VCaP (cell line): ENCODE measurements at regions not wholly inside any gene's neighbourhood (a gene's known extent, or its start where the extent isn't known, plus 50 kb on each side); places are given as distances from the start of the nearest gene placed in this dataset.

Source experiments
- H3K27ac ChIP-seq: fragments of 450-650 bp; 2 replicates; pipeline ENCODE4 v1.5.1; 2017
- CTCF ChIP-seq: fragments of 450-650 bp; conservative IDR thresholded peaks from 2 replicates; pipeline ENCODE4 v1.5.1; 2017; ENCODE audit warnings: mild to moderate bottlenecking, moderate library complexity

GRCh38 chr4:20046179-20046578 lies 205.5 kb upstream of the SLIT2 start:
- H3K27ac ChIP-seq, result no peak overlapping the region
- no peak for TF ChIP-seq CTCF

- no peak for TF ChIP-seq CTCF
- no peak overlapping the region for H3K27ac ChIP-seq
Measured at GRCh38 chr4:20044966-20045365, 206.7 kb upstream of the SLIT2 start.

DNA sequence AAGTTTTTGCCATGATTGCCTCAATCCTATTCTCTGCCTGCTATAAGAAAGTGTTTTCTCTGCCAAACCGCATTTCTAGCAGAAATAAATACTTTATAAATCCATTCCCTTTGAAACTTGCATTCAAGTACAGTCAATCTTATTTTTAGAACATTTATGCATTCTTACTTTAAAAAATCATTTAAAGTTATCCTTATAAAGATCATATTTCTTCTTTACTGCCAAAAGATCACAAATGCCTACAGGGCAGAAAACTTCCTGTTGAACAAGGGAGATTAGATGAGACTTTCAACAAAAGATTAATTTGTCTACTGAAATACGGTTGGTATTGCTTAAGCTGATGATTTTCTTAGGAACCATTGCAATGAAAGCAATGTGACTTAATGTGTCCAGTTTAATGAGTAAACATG lies 207.2 kb upstream of the SLIT2 start:
- H3K27ac ChIP-seq, result no peak overlapping the region
- TF ChIP-seq CTCF, result no peak

GRCh38 chr4:20043991-20044390 lies 207.7 kb upstream of the SLIT2 start:
- H3K27ac ChIP-seq, result no peak overlapping the region
- no peak for TF ChIP-seq CTCF

DNA sequence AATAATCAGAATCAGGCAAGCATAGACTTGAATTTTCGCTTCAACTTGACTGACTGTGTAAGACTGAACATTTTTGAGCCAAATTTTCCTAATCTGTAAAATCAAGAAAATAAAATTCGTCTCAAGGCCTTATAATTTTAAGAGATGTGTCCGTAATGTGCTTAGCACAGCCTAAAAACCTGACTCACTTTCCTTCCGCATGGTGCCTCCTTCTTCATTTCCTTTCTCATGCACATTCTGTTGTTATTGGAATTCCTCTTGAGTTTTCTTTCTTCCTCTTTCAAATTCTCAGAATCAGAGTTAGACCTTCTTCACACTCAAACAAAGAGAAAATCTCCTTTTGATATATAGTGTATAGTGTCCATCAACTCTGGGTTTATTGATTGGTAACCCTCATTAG lies 208.9 kb upstream of the SLIT2 start:
- H3K27ac ChIP-seq, result no peak overlapping the region
- TF ChIP-seq CTCF, result no peak

- no peak for TF ChIP-seq CTCF
- no peak overlapping the region for H3K27ac ChIP-seq
Measured at GRCh38 chr4:20041839-20042407, 209.8 kb upstream of the SLIT2 start.

DNA sequence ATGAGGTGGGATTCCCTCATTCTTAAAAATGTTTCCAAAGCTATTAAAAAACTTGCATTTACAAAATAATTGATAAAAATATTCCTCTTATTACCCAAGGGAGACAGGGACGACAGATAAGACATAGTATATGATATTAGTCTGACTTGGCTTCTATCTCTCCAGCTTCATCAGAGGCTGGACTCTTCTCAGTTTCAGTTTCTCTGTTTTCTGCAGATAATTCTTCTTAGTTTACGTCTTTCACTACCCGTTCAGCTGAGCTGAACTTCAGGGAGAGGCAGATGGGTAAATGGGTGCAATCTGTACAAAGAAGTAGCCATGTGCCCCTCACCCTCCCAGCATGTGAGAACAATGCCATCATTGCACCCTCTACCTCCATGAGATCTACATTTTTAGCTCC lies 214.0 kb upstream of the SLIT2 start:
- TF ChIP-seq CTCF, result no peak
- no peak overlapping the region for H3K27ac ChIP-seq
